Kidney glomerular epithelial cell (primary cell): ENCODE measurements at regions not wholly inside any gene's neighbourhood (a gene's known extent, or its start where the extent isn't known, plus 50 kb on each side); places are given as distances from the start of the nearest gene placed in this dataset.

Experiments
- DNase-seq: peaks from one replicate; lab custom pipeline; 2025; lab: John Stamatoyannopoulos, UW

DNA sequence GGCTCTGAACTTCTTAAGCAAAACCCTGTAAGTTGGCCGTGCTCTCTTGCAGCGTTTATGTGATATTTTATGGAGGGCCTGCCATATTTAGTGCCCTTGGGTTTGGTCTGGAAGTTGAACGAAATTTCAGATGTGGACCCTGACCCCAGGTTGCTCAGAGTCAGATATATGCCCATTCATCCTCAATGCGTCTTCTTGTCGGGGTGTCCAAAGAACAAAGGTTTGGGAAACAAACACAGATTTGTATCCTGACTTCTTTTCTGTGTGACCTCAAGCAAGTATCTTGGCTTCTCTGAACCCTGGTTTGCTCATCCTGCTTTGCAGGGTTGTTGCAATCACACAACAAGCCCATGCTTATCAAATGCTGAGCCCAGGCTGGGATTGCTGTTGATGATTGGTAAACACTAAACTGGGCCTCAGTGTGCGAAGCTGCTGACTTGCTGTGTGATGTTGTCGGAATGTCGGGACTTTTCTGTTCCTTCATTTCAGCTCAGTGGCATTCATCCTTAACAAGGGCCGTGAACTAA is 103.5 kb upstream of the PTPN1 start:
- DNase-seq: no peak

DNA sequence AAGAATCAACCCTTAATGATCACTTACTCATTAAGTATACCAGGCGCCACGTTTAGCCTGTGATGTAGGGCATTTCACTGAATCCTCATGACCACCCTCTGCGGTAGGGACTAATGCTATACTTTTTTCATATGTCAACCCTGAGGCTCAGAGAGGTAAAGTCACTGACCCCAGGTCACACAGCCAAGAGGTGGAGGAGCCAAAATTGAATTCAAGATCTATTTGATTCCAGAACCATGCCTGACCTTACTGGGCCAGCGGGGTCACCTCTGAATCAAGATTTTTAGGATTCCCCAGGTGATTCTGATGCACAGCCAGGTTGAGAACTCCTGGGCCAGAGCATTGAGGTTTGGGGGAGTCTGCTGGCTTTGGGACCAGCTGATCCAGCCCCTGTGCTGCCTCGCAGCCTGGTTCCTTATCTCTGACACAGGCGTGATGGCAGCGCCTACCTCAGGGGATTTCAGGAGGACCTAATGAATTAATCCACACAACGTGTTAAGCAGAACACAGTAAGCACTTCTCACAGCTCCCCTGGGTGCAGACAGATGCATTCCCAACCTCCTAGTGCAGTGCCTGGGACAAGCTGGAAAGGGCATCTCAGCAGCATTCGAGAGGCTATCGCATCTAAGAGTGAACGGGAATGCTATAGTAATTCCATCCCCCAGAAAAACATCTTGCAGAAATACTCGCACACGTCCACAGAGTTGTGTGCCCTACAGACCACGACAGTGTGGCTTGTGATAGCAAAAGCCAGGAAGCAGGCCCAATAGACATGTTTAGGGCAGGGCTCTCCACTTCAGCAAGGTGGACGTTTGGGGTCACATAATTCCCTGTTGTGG is 101.4 kb upstream of the PTPN1 start:
- no peak for DNase-seq

DNA sequence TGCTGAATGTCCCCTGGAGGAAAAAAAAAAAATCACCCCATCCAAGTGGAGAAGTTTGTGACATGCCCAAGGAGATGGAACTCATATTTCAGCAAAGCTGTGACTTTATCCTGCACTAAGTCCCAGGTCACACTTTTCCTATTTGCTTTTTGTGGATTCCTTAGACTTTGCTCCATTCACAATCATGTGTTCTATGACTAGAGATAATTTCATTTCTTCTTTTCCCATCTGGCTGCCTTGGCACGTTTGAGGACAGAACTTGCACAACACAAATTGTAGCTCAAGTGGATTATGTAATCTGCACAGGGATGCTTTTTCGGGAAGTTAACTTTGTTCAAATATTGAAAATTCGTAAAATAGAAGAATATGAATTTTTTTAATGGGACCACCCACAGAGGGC is 100.7 kb upstream of the PTPN1 start:
- no peak for DNase-seq

DNA sequence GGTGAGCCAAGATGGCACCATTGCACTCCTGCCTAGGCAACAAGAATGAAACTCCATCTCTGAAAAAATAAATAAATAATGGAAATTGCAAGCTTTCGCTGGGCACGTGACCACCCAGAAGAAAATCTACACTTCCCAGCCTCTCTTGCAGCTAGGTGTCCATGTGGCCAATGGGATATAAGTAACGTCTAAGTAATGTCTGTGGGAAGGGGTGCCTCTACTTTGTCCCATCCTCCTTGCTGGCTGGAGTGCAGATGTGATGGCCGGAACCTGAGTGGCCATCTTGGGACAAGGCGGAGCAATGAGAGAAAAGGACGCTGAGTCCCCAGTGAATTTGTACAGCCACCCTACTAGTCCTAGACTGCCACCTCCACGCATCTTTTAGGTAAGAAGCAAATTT is 99.8 kb upstream of the PTPN1 start:
- no peak for DNase-seq

DNA sequence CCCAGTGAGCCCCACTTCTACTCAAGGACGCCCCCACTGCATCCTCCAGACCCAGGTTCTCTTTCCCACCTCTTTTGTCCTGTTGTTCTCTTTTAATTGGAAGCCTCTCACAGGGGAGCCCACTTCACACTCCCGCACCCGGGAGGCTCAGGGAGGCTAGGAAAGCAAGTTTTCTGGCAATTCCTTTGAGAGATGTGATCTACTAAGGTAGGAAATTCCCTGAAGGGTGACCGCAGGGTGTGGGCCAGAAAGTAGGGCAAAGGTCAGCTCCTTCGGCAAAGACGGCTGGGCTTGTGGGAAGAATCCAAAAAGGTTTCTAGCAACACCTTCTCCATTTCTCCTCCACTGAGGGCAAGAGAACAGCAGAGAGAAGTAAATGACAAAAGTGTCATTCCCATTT is 98.1 kb upstream of the PTPN1 start:
- no peak for DNase-seq

DNA sequence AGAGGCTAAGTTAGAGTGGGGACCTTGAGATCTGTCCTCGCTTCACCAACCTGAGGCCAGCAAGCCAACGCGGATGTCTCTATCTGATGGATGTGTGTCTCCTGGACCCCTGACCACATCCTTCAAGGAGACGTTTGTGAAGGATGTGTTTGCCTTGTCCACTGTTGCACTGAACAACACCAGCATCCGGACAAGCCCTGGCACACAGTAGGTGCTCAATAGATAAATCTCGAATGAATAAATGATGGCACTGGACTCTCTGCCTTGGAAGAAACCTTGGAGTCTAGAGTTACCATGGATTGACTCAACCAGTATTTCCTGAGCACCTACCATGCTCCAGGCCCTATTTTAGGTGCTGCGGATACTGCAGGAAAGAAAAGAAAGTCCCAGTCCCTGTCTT is 97.7 kb upstream of the PTPN1 start:
- no peak for DNase-seq

DNA sequence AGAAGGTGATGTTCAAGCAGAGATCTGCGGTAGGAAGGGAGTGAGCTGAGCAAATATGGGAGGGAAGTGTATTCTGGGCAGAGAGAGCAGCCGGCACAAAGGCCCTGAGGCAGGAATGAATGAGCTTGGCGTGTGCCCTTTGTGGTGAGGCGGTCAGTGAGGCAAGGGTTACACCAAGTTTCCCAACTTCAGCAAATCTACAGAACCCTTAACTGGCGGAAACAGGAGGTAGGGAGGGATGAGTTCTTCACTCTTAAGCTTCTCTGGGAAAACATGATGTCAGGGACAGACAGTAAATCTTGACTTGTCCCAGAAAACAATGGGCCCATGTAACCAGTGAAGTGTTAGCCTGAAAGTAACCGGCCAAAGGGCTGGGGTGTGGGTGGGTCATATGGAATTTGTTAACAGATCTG is 97.1 kb upstream of the PTPN1 start:
- DNase-seq: no peak

DNA sequence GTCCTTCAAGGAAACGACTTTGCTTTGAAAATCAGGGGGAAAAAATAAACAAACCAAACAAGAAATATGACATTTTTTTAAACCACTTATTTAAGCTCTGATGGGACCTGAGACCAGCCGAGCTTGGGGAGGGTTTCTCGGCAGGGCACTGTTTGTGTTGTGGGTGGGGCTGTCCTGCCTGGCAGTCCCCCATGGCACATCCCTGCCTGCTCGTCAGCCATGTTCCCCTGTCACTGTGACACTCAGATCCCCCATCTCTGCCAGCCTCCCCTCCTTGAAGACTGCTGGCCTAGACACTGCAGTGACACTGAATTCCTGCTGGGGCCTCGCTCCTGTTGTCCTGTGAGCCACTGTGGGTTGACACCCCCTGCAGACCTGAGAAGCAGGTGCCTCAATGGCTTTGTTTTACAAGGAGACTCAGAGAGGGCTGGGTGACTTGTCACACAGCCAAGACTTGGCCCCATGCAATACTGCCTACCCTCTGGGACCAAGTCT is 95.1 kb upstream of the PTPN1 start:
- no peak for DNase-seq

DNA sequence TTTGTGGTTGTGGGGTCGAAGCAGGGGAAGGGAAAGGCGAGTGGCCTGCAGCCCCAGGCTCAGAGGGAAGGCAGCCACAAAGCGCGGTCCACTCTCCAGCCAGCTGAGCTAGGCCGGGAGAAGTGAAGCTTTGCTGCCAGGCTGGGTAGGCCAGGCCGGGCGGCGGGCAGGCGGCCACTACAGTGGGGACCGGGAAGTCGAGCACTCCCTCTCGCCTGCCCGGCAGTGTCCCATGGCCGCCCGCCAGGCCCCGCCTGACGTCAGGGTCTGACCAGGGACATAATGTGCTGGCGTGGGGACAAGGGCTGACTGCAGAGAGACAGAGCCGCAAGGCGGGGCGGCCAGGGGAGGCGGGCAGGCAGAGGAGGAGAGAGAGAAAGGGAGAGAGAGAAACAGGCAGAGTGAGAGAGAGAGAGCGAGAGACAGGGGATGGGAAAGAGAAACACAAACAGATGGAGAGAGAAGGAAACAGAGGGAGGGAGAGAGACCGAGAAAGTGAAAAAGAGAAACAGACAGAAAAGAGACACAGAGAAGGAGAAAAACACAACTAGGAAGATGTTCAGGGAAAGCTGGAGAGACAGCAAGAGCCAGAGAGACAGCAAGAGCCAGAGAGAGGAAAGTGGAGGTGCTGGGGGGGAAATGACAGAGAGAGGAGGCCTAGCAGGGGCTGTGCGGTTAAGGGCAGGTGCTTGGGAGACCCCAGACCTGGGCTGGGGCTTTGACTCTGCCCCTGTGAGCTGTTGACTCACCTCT is 94.5 kb upstream of the PTPN1 start:
- DNase-seq: peak; percentile 52

DNA sequence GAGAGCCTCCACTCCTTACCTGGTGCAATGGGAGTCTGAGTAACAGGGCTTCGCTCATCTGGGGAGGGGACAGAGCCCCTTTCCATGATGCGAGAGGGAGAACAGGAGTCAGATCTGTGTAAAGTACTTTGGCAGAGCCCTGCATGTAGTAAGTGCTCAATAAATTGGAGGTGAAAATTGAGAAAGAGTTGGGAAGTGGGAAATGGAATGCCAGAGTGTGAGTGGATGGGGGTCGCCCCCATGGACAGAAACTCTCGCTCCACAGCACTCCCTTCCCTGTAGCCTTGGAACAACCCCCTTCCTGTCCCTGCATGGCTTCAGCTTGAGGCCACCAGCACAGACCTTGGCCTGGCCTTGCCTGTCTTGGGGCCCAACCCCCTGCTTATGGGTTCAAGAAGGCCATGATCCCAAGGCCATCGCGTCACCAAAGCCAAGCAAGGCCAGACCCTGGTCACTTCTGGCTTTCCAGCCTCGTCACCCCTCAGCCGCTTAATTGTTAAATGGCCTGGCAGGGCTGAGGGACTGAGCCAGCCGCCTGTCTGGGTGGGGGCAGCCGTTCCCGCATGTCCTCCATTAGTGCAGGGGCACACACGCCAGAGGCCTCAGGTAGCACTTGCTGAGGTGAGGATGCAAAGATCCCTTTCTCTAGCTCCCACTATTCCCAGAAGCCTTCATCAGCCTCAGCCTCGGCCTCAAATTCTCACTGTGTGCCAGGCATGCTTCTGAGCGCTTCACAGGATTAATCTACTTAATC is 93.7 kb upstream of the PTPN1 start:
- DNase-seq: no peak

DNA sequence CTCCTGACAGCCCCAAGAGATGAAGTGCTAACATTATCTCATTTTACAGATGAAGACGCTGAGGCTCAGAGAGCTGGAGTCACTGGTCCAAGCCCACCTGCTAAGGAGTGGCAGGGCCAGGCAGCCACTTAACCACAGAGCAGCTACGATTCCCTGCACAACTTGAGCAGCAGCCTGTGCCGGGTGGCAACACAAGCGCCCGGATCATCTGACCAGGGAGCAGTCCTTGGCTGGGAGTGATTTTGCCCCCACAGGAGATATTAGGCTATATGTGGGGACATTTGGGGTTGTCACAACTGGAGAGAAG is 93.2 kb upstream of the PTPN1 start:
- no peak for DNase-seq

DNA sequence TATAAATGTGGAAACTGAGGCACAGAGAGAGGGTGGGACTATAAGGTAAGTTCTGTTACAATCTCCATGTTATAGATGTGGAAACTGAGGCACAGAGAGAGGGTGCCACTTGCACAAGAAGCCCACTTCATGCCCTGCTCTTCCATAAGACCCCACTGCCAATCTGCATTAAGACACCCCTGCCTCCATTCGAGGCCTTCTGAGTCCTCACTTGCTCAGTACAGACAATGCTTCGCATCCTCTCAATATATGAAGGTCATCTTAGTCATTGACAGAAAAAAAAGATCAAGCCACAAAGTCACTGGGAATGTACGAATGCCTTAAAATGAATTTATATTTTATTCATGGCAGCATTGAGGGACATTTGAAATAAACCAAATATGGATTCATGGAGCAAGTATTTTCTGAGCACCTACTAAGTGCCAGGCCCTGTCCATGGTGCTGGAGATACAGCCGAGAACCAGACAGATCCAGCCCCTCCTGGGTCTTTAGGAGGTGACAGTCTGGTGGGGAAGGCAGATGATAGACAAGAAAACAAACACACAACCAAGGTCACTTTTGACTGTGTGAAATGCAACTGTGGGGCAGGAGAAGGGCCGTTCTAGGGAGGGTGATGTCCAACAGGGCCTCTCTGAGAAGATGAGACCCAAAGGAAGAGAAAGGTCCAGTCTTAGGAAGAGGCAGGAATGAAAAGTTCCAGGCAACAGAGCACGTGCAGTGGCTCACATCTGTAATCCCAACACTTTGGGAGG is 92.5 kb upstream of the PTPN1 start:
- no peak for DNase-seq

DNA sequence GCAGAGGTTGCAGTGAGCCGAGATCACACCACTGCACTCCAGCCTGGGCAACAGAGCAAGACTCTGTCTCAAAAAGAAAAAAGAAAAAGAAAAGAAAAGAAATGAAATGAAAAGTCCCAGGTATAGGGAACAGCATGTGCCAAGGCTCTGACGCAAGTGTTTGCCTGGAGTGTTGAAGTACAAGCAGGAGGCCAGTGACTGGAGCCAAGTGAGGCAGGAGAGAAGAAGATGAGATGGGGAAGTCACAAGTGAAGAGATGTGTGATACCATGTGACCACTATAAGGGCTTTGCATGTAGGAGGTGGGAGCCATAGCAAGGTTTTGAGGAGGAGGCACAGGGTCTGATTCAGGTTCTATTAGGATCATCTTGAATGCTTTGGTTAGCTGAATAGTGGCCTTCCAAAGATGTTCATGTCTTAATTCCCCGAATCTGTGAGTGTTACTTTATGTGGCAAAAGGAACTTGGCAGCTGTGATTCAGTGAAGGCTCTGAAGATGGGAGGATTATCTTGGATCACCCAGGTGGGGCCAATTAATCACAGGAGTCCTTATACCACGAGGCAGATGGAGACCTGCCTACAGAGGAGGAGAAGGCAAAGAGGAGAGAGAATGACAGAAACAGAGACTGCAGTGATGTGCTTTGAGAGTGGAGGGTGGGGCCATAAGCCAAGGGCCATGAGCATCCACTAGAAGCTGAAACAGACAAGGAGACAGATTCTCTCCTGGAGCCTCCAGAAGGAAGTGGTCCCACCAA is 91.1 kb upstream of the PTPN1 start:
- no peak for DNase-seq

DNA sequence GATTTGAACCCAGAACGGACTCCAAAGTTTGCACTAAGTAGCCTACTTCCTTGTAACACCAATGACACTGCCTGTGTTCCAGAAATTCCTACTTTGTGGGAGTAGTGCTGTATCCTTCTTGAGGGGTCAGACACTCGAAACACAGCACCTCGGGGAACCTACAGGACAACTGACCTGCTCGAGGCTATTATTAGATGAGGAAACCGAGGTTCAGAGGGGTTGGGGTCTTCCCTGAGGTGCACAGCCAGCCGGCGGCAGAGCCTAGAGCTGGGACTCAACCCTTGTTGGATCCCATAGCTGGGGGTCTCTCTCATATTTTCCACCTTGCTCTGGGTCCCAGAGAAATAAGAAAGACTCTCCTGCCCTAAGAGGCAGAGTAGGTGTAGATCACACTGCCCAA is 89.8 kb upstream of the PTPN1 start:
- no peak for DNase-seq

DNA sequence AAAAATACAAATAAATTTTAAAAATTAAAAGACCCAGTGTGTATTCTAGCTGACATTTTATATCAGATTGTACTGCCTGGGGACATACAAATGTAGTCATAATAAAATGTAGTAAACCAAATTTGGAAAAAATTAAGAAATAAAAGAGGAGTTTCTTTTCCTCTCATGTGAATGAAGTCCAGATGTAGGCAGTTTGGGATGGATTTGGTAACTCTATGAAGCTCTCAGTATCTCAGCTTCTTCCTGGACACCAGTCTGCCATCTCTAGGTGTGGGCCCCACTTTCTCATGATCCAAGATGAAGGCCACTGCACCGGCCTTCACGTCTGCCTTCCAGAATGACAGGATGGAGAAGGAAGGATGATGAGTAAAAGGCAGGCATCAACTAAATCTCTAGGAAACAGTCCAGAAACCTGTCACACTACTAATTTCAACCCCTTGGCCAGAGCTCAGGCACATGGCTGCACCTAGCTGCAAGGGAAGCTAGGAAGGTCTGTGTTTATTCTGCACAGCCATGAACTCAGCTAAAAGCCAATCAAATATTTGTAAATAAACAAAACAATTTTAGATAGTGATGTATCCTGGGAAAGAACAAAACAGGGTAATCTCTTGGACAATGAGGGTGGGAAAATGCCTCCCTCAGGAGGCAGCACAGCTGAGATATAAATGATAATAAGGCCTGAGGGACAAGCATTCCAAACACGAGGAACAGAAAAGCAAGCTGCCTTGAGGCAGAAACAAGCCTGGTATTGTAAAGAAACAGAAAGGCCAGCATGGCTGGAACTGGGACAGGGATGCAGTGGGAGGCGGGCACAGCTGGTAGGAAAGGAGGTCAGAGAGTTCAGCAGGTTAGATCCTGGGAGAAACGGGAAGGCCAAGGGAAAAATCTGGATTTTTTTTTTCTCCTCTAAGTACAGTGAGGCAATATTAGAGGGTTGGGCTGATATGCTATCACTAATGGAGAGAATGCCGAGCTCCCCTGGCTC is 88.5 kb upstream of the PTPN1 start:
- no peak for DNase-seq

DNA sequence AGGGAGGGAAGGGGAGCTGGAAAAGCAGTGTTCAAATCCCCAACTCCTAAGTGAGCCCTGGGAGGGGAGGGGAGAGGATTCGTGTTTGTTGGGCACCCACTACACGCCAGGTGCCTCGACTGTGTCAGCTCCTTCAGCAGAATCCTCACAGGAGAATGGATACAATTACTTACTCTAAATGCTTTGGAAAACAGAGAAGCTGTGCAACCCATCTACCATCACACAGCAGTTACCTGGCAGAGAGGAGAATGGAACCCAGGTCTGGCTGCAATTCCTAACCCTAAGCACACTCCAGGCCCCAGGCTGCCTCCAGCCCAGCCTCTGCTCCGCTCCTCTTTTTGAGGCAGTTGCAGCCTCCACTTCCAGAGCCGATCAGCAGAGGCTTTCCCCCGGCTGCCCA is 86.4 kb upstream of the PTPN1 start:
- no peak for DNase-seq

DNA sequence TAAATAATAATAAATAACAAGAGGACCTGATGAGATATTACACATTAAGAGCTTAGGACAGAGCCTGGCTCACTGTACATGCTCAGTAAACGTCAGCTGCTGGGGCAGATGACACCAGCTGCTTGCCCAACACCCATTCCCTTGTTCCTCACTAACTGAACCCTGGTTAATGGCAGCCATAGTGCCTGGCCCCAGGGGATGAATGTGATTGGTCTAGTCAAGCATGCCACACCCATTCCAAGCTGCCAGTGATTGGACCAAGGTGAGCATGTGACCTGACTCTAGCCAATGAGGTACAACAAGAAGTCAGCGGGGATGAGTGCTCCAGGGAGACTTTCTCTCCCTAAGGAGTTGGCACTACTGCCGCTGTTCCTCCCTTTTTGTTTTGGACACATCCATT is 85.1 kb upstream of the PTPN1 start:
- DNase-seq: no peak

DNA sequence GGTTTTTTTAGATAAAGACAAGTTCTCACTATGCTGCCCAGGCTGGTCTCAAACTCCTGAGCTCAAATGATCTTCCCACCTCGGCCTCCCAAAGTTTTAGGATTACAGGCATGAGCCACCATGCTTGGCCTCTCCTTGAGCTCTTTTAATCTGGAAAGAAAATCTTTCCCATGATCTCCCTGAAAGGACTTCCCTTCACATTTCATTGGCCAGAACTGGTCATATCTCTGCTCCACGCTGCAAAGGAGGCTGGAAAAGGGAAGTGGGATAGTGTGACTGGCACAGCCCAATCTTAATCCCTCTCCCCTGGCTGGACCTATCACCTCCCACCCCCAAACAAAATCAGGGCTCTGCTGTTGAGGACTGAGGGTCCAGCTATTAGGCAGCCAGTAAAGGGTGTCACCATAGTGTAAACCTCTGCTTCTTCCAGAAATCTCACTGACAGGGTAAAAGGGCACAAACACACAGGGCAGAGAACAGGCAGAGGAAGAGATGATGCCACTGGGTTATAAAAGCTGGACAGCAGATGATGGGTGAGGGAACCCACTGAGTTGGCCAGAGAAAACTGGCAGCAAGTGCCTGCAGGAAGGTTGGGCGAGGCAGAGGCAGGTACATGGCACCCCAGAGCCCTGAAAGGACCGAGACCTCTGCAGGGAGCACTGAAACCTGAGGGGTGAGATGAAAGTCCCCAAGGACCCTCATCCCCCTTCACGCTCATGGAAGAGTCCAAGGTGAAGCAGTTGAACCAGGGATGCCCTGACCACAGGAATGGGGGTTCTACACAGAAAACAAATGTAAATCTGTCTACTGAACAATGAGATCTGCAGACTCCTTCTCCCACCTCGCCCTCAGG is 83.1 kb upstream of the PTPN1 start:
- DNase-seq: no peak

DNA sequence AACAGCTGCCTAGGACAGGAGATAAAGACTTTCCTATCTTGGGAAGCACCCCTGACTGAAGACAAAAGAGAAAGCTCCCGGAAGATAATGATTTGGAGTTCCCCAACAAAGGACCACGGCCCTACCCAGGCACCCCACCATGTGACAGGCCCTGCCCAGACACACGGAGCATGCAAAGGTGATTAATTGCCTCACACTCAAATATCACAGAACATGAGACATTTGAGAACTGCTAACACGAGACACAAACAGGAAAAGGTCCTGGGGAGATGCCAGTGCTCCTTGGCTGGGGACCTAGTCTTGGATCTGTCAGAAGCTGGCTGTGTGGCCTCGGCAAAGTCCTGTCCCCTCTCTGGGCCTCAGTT is 82.5 kb upstream of the PTPN1 start:
- no peak for DNase-seq
